K562 (cell line): ENCODE measurements at regions not wholly inside any gene's neighbourhood (a gene's known extent, or its start where the extent isn't known, plus 50 kb on each side); places are given as distances from the start of the nearest gene placed in this dataset.

ENCODE experiments used
- ATAC-seq: fragments of 200-7000 bp; cut with Tn5 transposase; 3 replicates; pipeline ENCODE4 v1.9.1; 2020; ENCODE audit warnings: moderate library complexity
- BruUV-seq: library from RNA; stranded (reverse); fragments of 400-500 nt; replicated peaks from 2 replicates; lab custom pipeline; 2021; lab: Mats Ljungman, UMichigan
- CTCF ChIA-PET: fragments of 300-600 bp; formaldehyde crosslinking; extraction: SDS; loops from one replicate; lab custom pipeline; 2021; ENCODE audit warnings: low intra/inter-chr PET ratio; lab: Yijun Ruan, JAX
- POLR2A ChIA-PET: fragments of 300-600, 350-650 bp; sonication (Branson Sonifier 250); formaldehyde crosslinking; extraction: SDS; loops from one replicate; lab custom pipeline; 2021; ENCODE audit warnings: antibody characterized with exemption, inconsistent platforms; lab: Yijun Ruan, JAX
- DNase-seq, 4 experiments: peaks; one replicate each; pipeline versions ENCODE4 v3.0.0 to v3.0.0-alpha.2; 2011 to 2018; ENCODE audit warnings: low spot score in 3 of 4, mixed read lengths in 3 of 4; ENCODE audit errors: extremely low read depth in 1 of 4
- FAIRE-seq: peaks from 2 replicates; lab custom pipeline; 2011; peaks lifted over from hg19 to GRCh38; lab: Jason Lieb, UNC
- H2AFZ ChIP-seq: 2 replicates; pipeline ENCODE4 v1.6.0; 2011; ENCODE audit warnings: low read depth, low read length, control low read depth, inconsistent platforms
- H3K27ac ChIP-seq: fragments of 200-600 bp; 3 replicates; pipeline ENCODE4 v1.8.0; 2011; ENCODE audit warnings: low read depth, mild to moderate bottlenecking, control low read depth, inconsistent platforms, low read length, moderate library complexity, mixed read lengths; ENCODE audit errors: extremely low read depth
- H3K27me3 ChIP-seq, 2 experiments: fragments of 300-600 bp in 1 of 2; 2 replicates in 1 of 2; 3 replicates in 1 of 2; pipeline versions ENCODE4 v1.6.0 to v1.8.0; 2011; ENCODE audit warnings: inconsistent platforms in 2 of 2, low read length in 2 of 2, mild to moderate bottlenecking in 1 of 2, mixed read lengths in 1 of 2, moderate library complexity in 1 of 2; ENCODE audit not compliant: control insufficient read depth in 2 of 2, insufficient read depth in 2 of 2
- H3K36me3 ChIP-seq: fragments of 300-600 bp; 3 replicates; pipeline ENCODE4 v1.8.0; 2011; ENCODE audit warnings: mild to moderate bottlenecking, low read length, inconsistent platforms; ENCODE audit not compliant: control insufficient read depth, insufficient read depth
- H3K4me1 ChIP-seq, 2 experiments: fragments of 200-600 bp in 1 of 2; replicated peaks in 1 of 2; 2 replicates in 1 of 2; 3 replicates in 1 of 2; pipeline versions ENCODE4 v1.5.1 to v1.8.0; 2011; ENCODE audit warnings: inconsistent platforms in 2 of 2, low read length in 2 of 2, mild to moderate bottlenecking in 1 of 2, mixed read lengths in 1 of 2, moderate library complexity in 1 of 2; ENCODE audit not compliant: control insufficient read depth in 2 of 2, insufficient read depth in 2 of 2
- H3K4me2 ChIP-seq: 2 replicates; pipeline ENCODE4 v1.6.1; 2011; ENCODE audit warnings: low read length, control low read depth, inconsistent platforms, mixed read lengths; ENCODE audit not compliant: insufficient read depth
- H3K4me3 ChIP-seq: fragments of 200-600 bp; sonication (generic), shearing (Covaris generic); 2 replicates; pipeline ENCODE4 v1.5.1; 2016; ENCODE audit warnings: control low read depth, inconsistent platforms
- H3K79me2 ChIP-seq: fragments of 200-600 bp; 3 replicates; pipeline ENCODE4 v1.8.0; 2011; ENCODE audit warnings: low read length, inconsistent platforms; ENCODE audit not compliant: control insufficient read depth, insufficient read depth
- H3K9ac ChIP-seq, 2 experiments: 2 replicates each; pipeline versions ENCODE4 v1.6.0 to v1.6.1; 2011; ENCODE audit warnings: low read depth in 2 of 2, low read length in 2 of 2, control low read depth in 1 of 2, inconsistent platforms in 1 of 2, mild to moderate bottlenecking in 1 of 2, mixed read lengths in 1 of 2; ENCODE audit not compliant: insufficient read depth in 1 of 2
- H3K9me1 ChIP-seq: one replicate; pipeline ENCODE4 v1.6.0; 2011; ENCODE audit warnings: inconsistent platforms, mild to moderate bottlenecking, low read length, moderate library complexity; ENCODE audit not compliant: control insufficient read depth, insufficient read depth
- H3K9me3 ChIP-seq: replicated peaks from 2 replicates; pipeline ENCODE4 v1.5.1; 2011; ENCODE audit warnings: low read depth, low read length, inconsistent platforms; ENCODE audit not compliant: control insufficient read depth, insufficient read depth
- H4K20me1 ChIP-seq: replicated peaks from 2 replicates; pipeline ENCODE4 v1.6.1; 2011; ENCODE audit warnings: low read length, inconsistent platforms, mixed read lengths; ENCODE audit not compliant: control insufficient read depth, insufficient read depth
- BACH1 ChIP-seq: fragments of 200-800 bp; sonication (Bioruptor generic); IDR thresholded peaks from 2 replicates; pipeline ENCODE4 v1.6.1; 2016; ENCODE audit warnings: missing genetic modification characterization, missing compliant biosample characterization
- CCAR2 ChIP-seq: fragments of 200-400 bp; formaldehyde crosslinking; IDR thresholded peaks from 2 replicates; pipeline ENCODE4 v1.6.1; 2017; ENCODE audit warnings: mild to moderate bottlenecking, low read depth, low read length
- COPS2 ChIP-seq: fragments of 450-650 bp; conservative IDR thresholded peaks from 2 replicates; pipeline ENCODE4 v1.6.1; 2016; ENCODE audit warnings: mild to moderate bottlenecking, moderate library complexity
- HIVEP1 ChIP-seq: fragments of 250-450 bp; sonication (Bioruptor Pico); IDR thresholded peaks from 2 replicates; pipeline ENCODE4 v1.4.0; 2020; ENCODE audit warnings: mild to moderate bottlenecking
- ID3 ChIP-seq, 2 experiments: fragments of 250-450 bp in 1 of 2; fragments of 450-650 bp in 1 of 2; sonication (Bioruptor Pico) in 1 of 2; IDR thresholded peaks; 2 replicates each; pipeline versions ENCODE4 v1.6.1 to v1.8.0; 2016 to 2021; ENCODE audit warnings: mild to moderate bottlenecking in 2 of 2, moderate library complexity in 2 of 2, missing compliant biosample characterization in 1 of 2, missing genetic modification characterization in 1 of 2
- NR1H2 ChIP-seq: sonication (generic); formaldehyde crosslinking; IDR thresholded peaks from 2 replicates; pipeline ENCODE4 v1.4.0; 2020; ENCODE audit warnings: mild to moderate bottlenecking, missing genetic modification reagents
- PKNOX1 ChIP-seq: fragments of 450-650 bp; IDR thresholded peaks from 2 replicates; pipeline ENCODE4 v1.6.1; 2016
- U2AF1 ChIP-seq: fragments of 200-400 bp; formaldehyde crosslinking; optimal IDR thresholded peaks from 2 replicates; pipeline ENCODE3; 2017; ENCODE audit warnings: mild to moderate bottlenecking, low read depth, low read length, moderate library complexity
- ZNF217 ChIP-seq: sonication (generic); formaldehyde crosslinking; IDR thresholded peaks from 2 replicates; pipeline ENCODE4 v1.8.0; 2022; ENCODE audit warnings: mild to moderate bottlenecking, missing genetic modification reagents
- ZNF511 ChIP-seq: sonication (generic); formaldehyde crosslinking; IDR thresholded peaks from 2 replicates; pipeline ENCODE4 v1.8.0; 2022; ENCODE audit warnings: mild to moderate bottlenecking, missing genetic modification reagents
- WGBS: fragments of 100-300 bp; shearing (Covaris generic); methylation state at CpG from one replicate; pipeline ENCODE4 v1.1.6; 2016; ENCODE audit warnings: low coverage, mixed read lengths; ENCODE audit not compliant: insufficient coverage; ENCODE audit errors: missing lambda C conversion rate; 5-methylcytosine and 5-hydroxymethylcytosine counted together
- in situ Hi-C: fragments of 300-500 bp; cut with MboI; formaldehyde crosslinking; loops from 4 replicates; pipeline ENCODE4 v1.15.0; 2018; ENCODE audit warnings: inconsistent platforms, mixed read lengths
- intact Hi-C: fragments of 100-400 bp; cut with micrococcal nuclease; formaldehyde crosslinking; loops from 2 replicates; pipeline ENCODE4 v1.14.2; 2022

- Histone ChIP-seq H3K9me1 (no peaks in the 10 kb centered on the region), H4K20me1 (no peaks in the 10 kb centered on the region), H3K79me2 (no peaks in the 10 kb centered on the region), H2AFZ (no peak overlapping the region), H3K9me3 (no peaks in the 10 kb centered on the region)
- intact Hi-C loops (no loop called here), in situ Hi-C loops (no loop called here)
- FAIRE-seq, result no peak
- CTCF ChIA-PET, result no interaction called here
- ATAC-seq, result no peak
- BruUV-seq, result no TSS peak
- TF ChIP-seq PKNOX1 (no peak), COPS2 (no peak), U2AF1 (no peak), BACH1 (tag) (no peak), ZNF511 (CRISPR knock-in tag) (no peak), HIVEP1 (CRISPR knock-in tag) (no peak), ID3 (CRISPR knock-in tag; IDR thresholded peaks at IDR 0.05) (no peak), ID3 (tag; IDR thresholded peaks at IDR 0.05) (no peak), NR1H2 (CRISPR knock-in tag) (no peak), ZNF217 (CRISPR knock-in tag) (no peak), CCAR2 (no peak)
- TF ChIP-seq, all 486 proteins: peak for 0
- Histone ChIP-seq H3K36me3 (no peaks in the 10 kb centered on the region), H3K9ac (no peak overlapping the region), H3K4me3 (no peak overlapping the region), H3K27me3 (0 out of 5 replicates have a peak, but pooled peaks cover 0 to 5% of the 10 kb centered on the region in 2 experiments), H3K4me2 (no peak overlapping the region; the same call in 1 of the 2 replicates), H3K4me1 (no peaks in the 10 kb centered on the region; a peak in 1 of 5 replicates), H3K27ac (no peak overlapping the region)
- POLR2A ChIA-PET, result interaction anchor here (0.5 to 1.0 kb wide), 3 partner anchors 11 to 148 kb away, joined by 3 to 4 read pairs (median 3); no protein-coding TSS in a partner anchor
- 2% methylated on average over 8 of the region's 8 CpGs for WGBS
- no peak for DNase-seq
Measured at GRCh38 chr5:89826938-89827337, 582.6 kb downstream of the CETN3 start.
